NCI-H2081 treated with DMSO at 0.1 percent for 48 hours (cell line): ENCODE measurements at regions not wholly inside any gene's neighbourhood (a gene's known extent, or its start where the extent isn't known, plus 50 kb on each side); places are given as distances from the start of the nearest gene placed in this dataset.
A peak's percentile ranks its signal among the peaks of the same experiment; 100 is the strongest.
"Not testable (repeated sequence)": the region's sequence is repeated elsewhere in the genome, so short reads cannot be mapped to it uniquely, and the experiment has no call there.

ENCODE experiments used
- DNase-seq: peaks from one replicate; lab custom pipeline; 2025; lab: John Stamatoyannopoulos, UW

- no peak for DNase-seq
Observed at GRCh38 chr9:31210978-31211570, 1173.4 kb upstream of the ACO1 start.

- DNase-seq: not testable (repeated sequence)
Observed at GRCh38 chr9:31229976-31230375, 1154.5 kb upstream of the ACO1 start.

- DNase-seq: no peak
Observed at GRCh38 chr9:31232485-31232884, 1152.0 kb upstream of the ACO1 start.

- DNase-seq: no peak
Observed at GRCh38 chr9:31236344-31236743, 1148.1 kb upstream of the ACO1 start.

GRCh38 chr9:31243386-31243785 lies 1141.1 kb upstream of the ACO1 start:
- no peak for DNase-seq

- DNase-seq: no peak
Observed at GRCh38 chr9:31248156-31248555, 1136.3 kb upstream of the ACO1 start.

- DNase-seq: no peak
Observed at GRCh38 chr9:31251386-31251785, 1133.1 kb upstream of the ACO1 start.

GRCh38 chr9:31253800-31254762 lies 1130.4 kb upstream of the ACO1 start:
- no peak for DNase-seq

GRCh38 chr9:31255211-31255610 lies 1129.2 kb upstream of the ACO1 start:
- DNase-seq: no peak

- DNase-seq: peak; percentile 87
Observed at GRCh38 chr9:31259824-31260223, 1124.6 kb upstream of the ACO1 start.

GRCh38 chr9:31272456-31273295 lies 1111.8 kb upstream of the ACO1 start:
- no peak for DNase-seq

- DNase-seq: no peak
Observed at GRCh38 chr9:31275419-31275818, 1109.0 kb upstream of the ACO1 start.

GRCh38 chr9:31290731-31291130 lies 1093.7 kb upstream of the ACO1 start:
- no peak for DNase-seq

GRCh38 chr9:31302620-31303418 lies 1081.6 kb upstream of the ACO1 start:
- no peak for DNase-seq

GRCh38 chr9:31304576-31304975 lies 1079.9 kb upstream of the ACO1 start:
- no peak for DNase-seq

GRCh38 chr9:31314241-31314640 lies 1070.2 kb upstream of the ACO1 start:
- DNase-seq: no peak

GRCh38 chr9:31320494-31320893 lies 1063.9 kb upstream of the ACO1 start:
- DNase-seq: no peak

- no peak for DNase-seq
Observed at GRCh38 chr9:31321256-31321655, 1063.2 kb upstream of the ACO1 start.

- no peak for DNase-seq
Observed at GRCh38 chr9:31321686-31322085, 1062.8 kb upstream of the ACO1 start.

GRCh38 chr9:31323726-31324444 lies 1060.6 kb upstream of the ACO1 start:
- no peak for DNase-seq

- DNase-seq: no peak
Observed at GRCh38 chr9:31325778-31326177, 1058.7 kb upstream of the ACO1 start.
